Stimulated activated CD4-positive, alpha-beta T cell treated with anti-CD3 and anti-CD28 coated beads, Interleukin-15, amount 100 ng/mL, for 24 hours (primary cell): ENCODE measurements at regions not wholly inside any gene's neighbourhood (a gene's known extent, or its start where the extent isn't known, plus 50 kb on each side); places are given as distances from the start of the nearest gene placed in this dataset.

Experiments used
- DNase-seq: peaks from one replicate; pipeline ENCODE4 v3.0.0-alpha.2; 2020

GRCh38 chr11:111194860-111195568 is 50.5 kb upstream of the POU2AF2 start:
- DNase-seq, result no peak

GRCh38 chr11:111193924-111194490 is 51.5 kb upstream of the POU2AF2 start:
- DNase-seq, result no peak

- no peak for DNase-seq
These were observed 56.1 kb upstream of the POU2AF2 start for GRCh38 chr11:111189466-111189865.

GRCh38 chr11:111186308-111186915 is 59.1 kb upstream of the POU2AF2 start:
- DNase-seq, result no peak

- no peak for DNase-seq
These were observed 60.3 kb upstream of the POU2AF2 start for GRCh38 chr11:111185266-111185665.

- DNase-seq, result no peak
These were observed 61.8 kb upstream of the POU2AF2 start for GRCh38 chr11:111183706-111184105.

- no peak for DNase-seq
These were observed 66.2 kb upstream of the POU2AF2 start for GRCh38 chr11:111179184-111179910.

- DNase-seq, result no peak
These were observed 68.3 kb upstream of the POU2AF2 start for GRCh38 chr11:111177037-111177871.

GRCh38 chr11:111176603-111177002 is 68.9 kb upstream of the POU2AF2 start:
- no peak for DNase-seq

- DNase-seq, result no peak
These were observed 72.3 kb upstream of the POU2AF2 start for GRCh38 chr11:111173221-111173620.

- no peak for DNase-seq
These were observed 73.1 kb upstream of the POU2AF2 start for GRCh38 chr11:111172321-111172862.

GRCh38 chr11:111170761-111171379 is 74.7 kb upstream of the POU2AF2 start:
- no peak for DNase-seq

- DNase-seq, result no peak
These were observed 76.2 kb upstream of the POU2AF2 start for GRCh38 chr11:111169367-111169766.

GRCh38 chr11:111168871-111169270 is 76.7 kb upstream of the POU2AF2 start:
- no peak for DNase-seq

- no peak for DNase-seq
These were observed 77.9 kb upstream of the POU2AF2 start for GRCh38 chr11:111167666-111168065.

GRCh38 chr11:111166598-111166997 is 78.9 kb upstream of the POU2AF2 start:
- DNase-seq, result no peak

GRCh38 chr11:111162305-111162704 is 83.2 kb upstream of the POU2AF2 start:
- no peak for DNase-seq

- no peak for DNase-seq
These were observed 88.0 kb upstream of the POU2AF2 start for GRCh38 chr11:111157571-111157970.

- DNase-seq, result no peak
These were observed 90.5 kb upstream of the POU2AF2 start for GRCh38 chr11:111155021-111155420.

- DNase-seq, result no peak
These were observed 92.3 kb upstream of the POU2AF2 start for GRCh38 chr11:111153194-111153593.

GRCh38 chr11:111148953-111149352 is 96.6 kb upstream of the POU2AF2 start:
- DNase-seq, result no peak

GRCh38 chr11:111148121-111148520 is 97.4 kb upstream of the POU2AF2 start:
- DNase-seq, result no peak
